ENCODE measurements at regions not wholly inside any gene's neighbourhood (a gene's known extent, or its start where the extent isn't known, plus 50 kb on each side); places are given as distances from the start of the nearest gene placed in this dataset.

GRCh38 chr18:30583768-30584167 is 458.8 kb downstream of the DSC3 start:
- no peak for TF ChIP-seq Cebpa-rat (IDR thresholded peaks at IDR 0.05)
- no peak overlapping the region for H3K4me3 ChIP-seq
- H3K36me3 ChIP-seq = no peaks in the 10 kb centered on the region
- no peak overlapping the region for H3K4me2 ChIP-seq
- no peaks in the 10 kb centered on the region for H4K20me1 ChIP-seq
- H3K27ac ChIP-seq = no peak overlapping the region
- H3K9me3 ChIP-seq = no peaks in the 10 kb centered on the region
- H3K4me1 ChIP-seq = no peaks in the 10 kb centered on the region
- H3K9ac ChIP-seq = no peak overlapping the region
- no peaks in the 10 kb centered on the region for H3K27me3 ChIP-seq

- H3K27me3 ChIP-seq = no peaks in the 10 kb centered on the region
- no peak overlapping the region for H3K4me2 ChIP-seq
- no peak overlapping the region for H3K9ac ChIP-seq
- TF ChIP-seq Cebpa-rat (IDR thresholded peaks at IDR 0.05) = no peak
- H3K4me3 ChIP-seq = no peak overlapping the region
- no peak overlapping the region for H3K27ac ChIP-seq
- no peaks in the 10 kb centered on the region for H3K4me1 ChIP-seq
- no peaks in the 10 kb centered on the region for H4K20me1 ChIP-seq
- H3K36me3 ChIP-seq = no peaks in the 10 kb centered on the region
- no peaks in the 10 kb centered on the region for H3K9me3 ChIP-seq
Observed at GRCh38 chr18:30582078-30582477, 460.5 kb downstream of the DSC3 start.

GRCh38 chr18:30578707-30579106 is 463.8 kb downstream of the DSC3 start:
- Histone ChIP-seq H3K4me1 (no peaks in the 10 kb centered on the region), H3K4me2 (no peak overlapping the region), H4K20me1 (no peaks in the 10 kb centered on the region), H3K27me3 (no peaks in the 10 kb centered on the region), H3K9me3 (no peaks in the 10 kb centered on the region), H3K36me3 (no peaks in the 10 kb centered on the region), H3K4me3 (no peak overlapping the region), H3K9ac (no peak overlapping the region), H3K27ac (no peak overlapping the region)
- no peak for TF ChIP-seq Cebpa-rat (IDR thresholded peaks at IDR 0.05)

- H3K4me1 ChIP-seq = no peaks in the 10 kb centered on the region
- H3K4me2 ChIP-seq = no peak overlapping the region
- no peak overlapping the region for H3K9ac ChIP-seq
- no peak overlapping the region for H3K4me3 ChIP-seq
- no peaks in the 10 kb centered on the region for H3K36me3 ChIP-seq
- TF ChIP-seq Cebpa-rat (IDR thresholded peaks at IDR 0.05) = no peak
- H4K20me1 ChIP-seq = no peaks in the 10 kb centered on the region
- no peak overlapping the region for H3K27ac ChIP-seq
- no peaks in the 10 kb centered on the region for H3K27me3 ChIP-seq
- H3K9me3 ChIP-seq = no peaks in the 10 kb centered on the region
Observed at GRCh38 chr18:30572214-30572613, 470.3 kb downstream of the DSC3 start.

GRCh38 chr18:30568333-30568732 is 474.2 kb downstream of the DSC3 start:
- H3K27me3 ChIP-seq = no peaks in the 10 kb centered on the region
- TF ChIP-seq Cebpa-rat (IDR thresholded peaks at IDR 0.05) = no peak
- H3K27ac ChIP-seq = no peak overlapping the region
- no peak overlapping the region for H3K4me2 ChIP-seq
- H4K20me1 ChIP-seq = no peaks in the 10 kb centered on the region
- H3K36me3 ChIP-seq = no peaks in the 10 kb centered on the region
- no peak overlapping the region for H3K4me3 ChIP-seq
- H3K9me3 ChIP-seq = no peaks in the 10 kb centered on the region
- H3K4me1 ChIP-seq = no peaks in the 10 kb centered on the region
- H3K9ac ChIP-seq = no peak overlapping the region

- Histone ChIP-seq H3K36me3 (no peaks in the 10 kb centered on the region), H3K27ac (no peak overlapping the region)
Observed at GRCh38 chr18:30566877-30567276, 475.7 kb downstream of the DSC3 start.

GRCh38 chr18:30562231-30562630 is 480.3 kb downstream of the DSC3 start:
- Histone ChIP-seq H3K27ac (no peak overlapping the region), H4K20me1 (no peaks in the 10 kb centered on the region), H3K4me1 (no peaks in the 10 kb centered on the region), H3K36me3 (no peaks in the 10 kb centered on the region), H3K4me3 (no peak overlapping the region), H3K9ac (no peak overlapping the region), H3K4me2 (no peak overlapping the region), H3K9me3 (no peaks in the 10 kb centered on the region), H3K27me3 (no peaks in the 10 kb centered on the region)
- no peak for TF ChIP-seq Cebpa-rat (IDR thresholded peaks at IDR 0.05)

More at GRCh38 chr18:30566877-30567276, 475.7 kb downstream of the DSC3 start:
- no peak overlapping the region for H3K4me2 ChIP-seq
- no peak for TF ChIP-seq Cebpa-rat (IDR thresholded peaks at IDR 0.05)
- H3K4me1 ChIP-seq = no peaks in the 10 kb centered on the region
- no peak overlapping the region for H3K9ac ChIP-seq
- no peak overlapping the region for H3K4me3 ChIP-seq
- H3K27me3 ChIP-seq = no peaks in the 10 kb centered on the region
- H3K9me3 ChIP-seq = no peaks in the 10 kb centered on the region
- no peaks in the 10 kb centered on the region for H4K20me1 ChIP-seq

- Histone ChIP-seq H3K36me3 (no peaks in the 10 kb centered on the region), H3K4me2 (no peak overlapping the region), H3K27me3 (no peaks in the 10 kb centered on the region), H3K9ac (no peak overlapping the region), H3K9me3 (no peaks in the 10 kb centered on the region), H3K4me3 (no peak overlapping the region), H3K4me1 (no peaks in the 10 kb centered on the region), H3K27ac (no peak overlapping the region), H4K20me1 (no peaks in the 10 kb centered on the region)
- TF ChIP-seq Cebpa-rat (IDR thresholded peaks at IDR 0.05) = no peak
Observed at GRCh38 chr18:30556112-30556511, 486.4 kb downstream of the DSC3 start.

GRCh38 chr18:30545393-30545792 is 497.1 kb downstream of the DSC3 start:
- Histone ChIP-seq H3K36me3 (no peaks in the 10 kb centered on the region), H3K9ac (no peak overlapping the region), H3K4me2 (no peak overlapping the region), H3K27me3 (no peaks in the 10 kb centered on the region), H3K4me1 (no peaks in the 10 kb centered on the region), H4K20me1 (no peaks in the 10 kb centered on the region), H3K27ac (no peak overlapping the region), H3K9me3 (no peaks in the 10 kb centered on the region), H3K4me3 (no peak overlapping the region)
- TF ChIP-seq Cebpa-rat (IDR thresholded peaks at IDR 0.05) = no peak

GRCh38 chr18:30544141-30544540 is 498.4 kb downstream of the DSC3 start:
- Histone ChIP-seq H3K9ac (no peak overlapping the region), H4K20me1 (no peaks in the 10 kb centered on the region), H3K9me3 (no peaks in the 10 kb centered on the region), H3K4me3 (no peak overlapping the region), H3K4me2 (no peak overlapping the region), H3K4me1 (no peaks in the 10 kb centered on the region), H3K27ac (no peak overlapping the region), H3K27me3 (no peaks in the 10 kb centered on the region), H3K36me3 (no peaks in the 10 kb centered on the region)
- no peak for TF ChIP-seq Cebpa-rat (IDR thresholded peaks at IDR 0.05)

GRCh38 chr18:30533716-30534115 is 508.8 kb downstream of the DSC3 start:
- no peaks in the 10 kb centered on the region for H4K20me1 ChIP-seq
- H3K4me1 ChIP-seq = no peaks in the 10 kb centered on the region
- no peaks in the 10 kb centered on the region for H3K36me3 ChIP-seq
- TF ChIP-seq Cebpa-rat (IDR thresholded peaks at IDR 0.05) = no peak
- H3K9me3 ChIP-seq = no peaks in the 10 kb centered on the region
- H3K27me3 ChIP-seq = no peaks in the 10 kb centered on the region
- H3K9ac ChIP-seq = no peak overlapping the region
- no peak overlapping the region for H3K4me2 ChIP-seq
- no peak overlapping the region for H3K4me3 ChIP-seq
- H3K27ac ChIP-seq = no peak overlapping the region
